IPS-15b (cell line): ENCODE measurements at regions not wholly inside any gene's neighbourhood (a gene's known extent, or its start where the extent isn't known, plus 50 kb on each side); places are given as distances from the start of the nearest gene placed in this dataset.

Experiments used
- H3K27me3 ChIP-seq: one replicate; pipeline ENCODE4 v1.6.1; 2013; ENCODE audit warnings: low read length; ENCODE audit not compliant: control insufficient read depth, insufficient read depth
- H3K36me3 ChIP-seq: one replicate; pipeline ENCODE4 v1.6.1; 2013; ENCODE audit warnings: low read length; ENCODE audit not compliant: control insufficient read depth, insufficient read depth
- H3K4me1 ChIP-seq: one replicate; pipeline ENCODE4 v1.6.1; 2013; ENCODE audit warnings: mild to moderate bottlenecking, low read length; ENCODE audit not compliant: control insufficient read depth, insufficient read depth
- H3K4me3 ChIP-seq: one replicate; pipeline ENCODE4 v1.5.1; 2013; ENCODE audit warnings: low read depth, low read length
- H3K9ac ChIP-seq: one replicate; pipeline ENCODE4 v1.6.1; 2013; ENCODE audit warnings: low read depth, mild to moderate bottlenecking, low read length
- H3K9me3 ChIP-seq: one replicate; pipeline ENCODE4 v1.6.1; 2013; ENCODE audit warnings: mild to moderate bottlenecking, low read length; ENCODE audit not compliant: control insufficient read depth, insufficient read depth

- Histone ChIP-seq H3K4me3 (no peak overlapping the region), H3K9me3 (no peaks in the 10 kb centered on the region), H3K27me3 (no peaks in the 10 kb centered on the region), H3K36me3 (no peaks in the 10 kb centered on the region), H3K9ac (no peak overlapping the region), H3K4me1 (no peaks in the 10 kb centered on the region)
These were observed 61.9 kb upstream of the BMP6 start for GRCh38 chr6:7664003-7664402.

- Histone ChIP-seq H3K9ac (no peak overlapping the region), H3K9me3 (no peaks in the 10 kb centered on the region), H3K27me3 (no peaks in the 10 kb centered on the region)
These were observed 57.0 kb upstream of the BMP6 start for GRCh38 chr6:7668936-7669335.

GRCh38 chr6:7669742-7670141 lies 56.2 kb upstream of the BMP6 start:
- H3K9me3 ChIP-seq = no peaks in the 10 kb centered on the region
- no peak overlapping the region for H3K4me3 ChIP-seq
- no peak overlapping the region for H3K9ac ChIP-seq
- peaks cover 4% of the 10 kb centered on the region for H3K4me1 ChIP-seq
- H3K27me3 ChIP-seq = no peaks in the 10 kb centered on the region
- H3K36me3 ChIP-seq = no peaks in the 10 kb centered on the region

More at GRCh38 chr6:7668936-7669335, 57.0 kb upstream of the BMP6 start:
- Histone ChIP-seq H3K4me3 (no peak overlapping the region), H3K4me1 (peaks cover 4% of the 10 kb centered on the region), H3K36me3 (no peaks in the 10 kb centered on the region)

DNA sequence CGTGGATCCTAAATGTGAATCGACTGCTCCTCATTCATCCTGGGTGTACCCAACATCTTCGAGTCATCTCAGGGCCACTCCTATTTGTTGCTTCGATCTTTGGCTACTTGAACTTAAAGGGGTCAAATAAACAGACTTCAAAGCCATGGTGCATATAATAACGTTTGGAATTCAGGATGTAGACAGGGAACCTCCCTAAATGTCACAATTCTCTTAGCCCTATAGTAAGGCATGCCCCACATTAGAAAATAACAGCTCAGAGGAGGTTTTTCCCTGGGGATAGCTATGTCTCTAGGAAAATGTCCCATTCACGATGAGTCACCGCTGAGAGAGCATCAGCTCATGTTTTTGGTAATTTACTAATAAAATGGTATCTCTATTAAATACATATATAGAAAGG lies 54.8 kb upstream of the BMP6 start:
- Histone ChIP-seq H3K27me3 (no peaks in the 10 kb centered on the region), H3K4me1 (peaks cover 4% of the 10 kb centered on the region), H3K9me3 (no peaks in the 10 kb centered on the region), H3K4me3 (no peak overlapping the region), H3K9ac (no peak overlapping the region), H3K36me3 (no peaks in the 10 kb centered on the region)

DNA sequence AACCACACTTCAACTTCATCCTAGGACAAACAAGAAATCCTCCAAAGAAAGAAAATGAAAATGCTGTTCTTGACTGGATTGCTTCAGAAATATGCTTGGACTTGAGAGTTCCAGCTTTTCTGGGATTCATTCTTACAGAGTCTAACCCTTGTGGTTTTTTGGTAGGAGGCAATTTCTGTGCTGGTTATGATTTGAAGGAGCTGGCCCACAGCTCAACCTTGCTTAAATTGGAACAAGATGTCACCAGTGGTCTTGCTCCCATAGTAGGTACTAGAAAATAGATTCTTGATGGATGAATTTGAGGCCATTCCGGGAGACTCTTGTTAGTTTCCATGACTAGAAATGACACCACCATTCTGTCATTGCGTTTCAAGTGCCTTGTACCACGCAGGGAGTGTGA lies 54.3 kb upstream of the BMP6 start:
- no peak overlapping the region for H3K9ac ChIP-seq

GRCh38 chr6:7672066-7673062 lies 53.5 kb upstream of the BMP6 start:
- H3K4me1 ChIP-seq = peaks cover 4% of the 10 kb centered on the region
- H3K9me3 ChIP-seq = no peaks in the 10 kb centered on the region
- H3K4me3 ChIP-seq = peak overlapping the region; percentile 33
- H3K36me3 ChIP-seq = no peaks in the 10 kb centered on the region
- H3K27me3 ChIP-seq = no peaks in the 10 kb centered on the region
- H3K9ac ChIP-seq = no peak overlapping the region

More for the DNA sequence above, 54.3 kb upstream of the BMP6 start:
- Histone ChIP-seq H3K9me3 (no peaks in the 10 kb centered on the region), H3K4me3 (no peak overlapping the region), H3K36me3 (no peaks in the 10 kb centered on the region), H3K27me3 (no peaks in the 10 kb centered on the region), H3K4me1 (peaks cover 4% of the 10 kb centered on the region)

GRCh38 chr6:7673063-7673536 lies 52.8 kb upstream of the BMP6 start:
- no peak overlapping the region for H3K9ac ChIP-seq
- peaks cover 4% of the 10 kb centered on the region for H3K4me1 ChIP-seq
- peak overlapping the region; percentile 33 for H3K4me3 ChIP-seq
- H3K36me3 ChIP-seq = no peaks in the 10 kb centered on the region
- H3K9me3 ChIP-seq = no peaks in the 10 kb centered on the region
- no peaks in the 10 kb centered on the region for H3K27me3 ChIP-seq

DNA sequence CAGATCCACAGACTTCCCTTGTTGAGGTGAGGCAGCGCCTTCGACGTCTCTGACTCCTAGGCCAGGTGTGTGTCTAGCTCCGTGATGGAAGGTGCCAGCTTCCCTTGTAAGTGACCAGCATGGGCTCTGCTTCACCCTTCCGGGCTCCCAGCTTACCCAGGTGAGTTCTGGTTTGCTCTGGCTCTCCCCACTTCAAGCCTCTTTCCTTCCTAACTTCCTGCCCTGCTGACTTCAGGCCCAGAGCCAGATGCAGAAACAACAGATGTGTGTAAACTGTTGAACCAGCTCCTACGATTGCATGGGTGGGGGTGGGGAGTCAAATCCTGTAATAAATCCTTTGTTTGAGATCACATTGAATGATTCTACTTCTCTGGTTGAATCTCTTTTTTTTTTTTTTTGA lies 51.6 kb upstream of the BMP6 start:
- no peaks in the 10 kb centered on the region for H3K36me3 ChIP-seq
- H3K9me3 ChIP-seq = no peaks in the 10 kb centered on the region
- no peaks in the 10 kb centered on the region for H3K27me3 ChIP-seq
- no peak overlapping the region for H3K4me3 ChIP-seq
- peaks cover 4% of the 10 kb centered on the region for H3K4me1 ChIP-seq
- no peak overlapping the region for H3K9ac ChIP-seq

- Histone ChIP-seq H3K4me3 (no peak overlapping the region), H3K36me3 (no peaks in the 10 kb centered on the region), H3K9me3 (no peaks in the 10 kb centered on the region), H3K27me3 (no peaks in the 10 kb centered on the region), H3K9ac (no peak overlapping the region), H3K4me1 (peaks cover 11% of the 10 kb centered on the region)
These were observed 50.5 kb upstream of the BMP6 start for GRCh38 chr6:7675353-7675945.
